Type B pancreatic cell (in vitro differentiated cells): ENCODE measurements at regions not wholly inside any gene's neighbourhood (a gene's known extent, or its start where the extent isn't known, plus 50 kb on each side); places are given as distances from the start of the nearest gene placed in this dataset.
A peak's percentile ranks its signal among the peaks of the same experiment; 100 is the strongest.

Experiments
- DNase-seq: peaks from one replicate; pipeline ENCODE4 v3.0.0; 2021; ENCODE audit warnings: mixed read lengths; ENCODE audit not compliant: unreplicated experiment; ENCODE audit errors: extremely low spot score
- H3K27ac Mint-ChIP-seq: 2 replicates; pipeline ENCODE4 v1.8.0; 2021; ENCODE audit warnings: mild to moderate bottlenecking, mixed read lengths
- H3K27me3 Mint-ChIP-seq: 2 replicates; pipeline ENCODE4 v1.8.0; 2021; ENCODE audit warnings: mixed read lengths
- H3K36me3 Mint-ChIP-seq: 2 replicates; pipeline ENCODE4 v1.8.0; 2021; ENCODE audit warnings: mixed read lengths
- H3K4me1 Mint-ChIP-seq: one replicate; pipeline ENCODE4 v1.8.0; 2021; ENCODE audit warnings: mixed read lengths; ENCODE audit not compliant: unreplicated experiment
- H3K4me3 Mint-ChIP-seq: 2 replicates; pipeline ENCODE4 v1.8.0; 2021; ENCODE audit warnings: mild to moderate bottlenecking, mixed read lengths
- H3K9me3 Mint-ChIP-seq: 2 replicates; pipeline ENCODE4 v1.8.0; 2021; ENCODE audit warnings: mixed read lengths
- TF ChIP-seq, protein P1 (sequence below): fragments of 200-600 bp; sonication (generic); conservative IDR thresholded peaks from 2 replicates; pipeline ENCODE4 v1.5.0; 2021; ENCODE audit warnings: antibody characterized with exemption, mild to moderate bottlenecking

GRCh38 chr13:22168437-22169190, 497.7 kb downstream of the FGF9 start:
- Mint-ChIP-seq H3K27ac (peak overlapping the region; percentile 46), H3K27me3 (no peaks in the 10 kb centered on the region), H3K9me3 (no peaks in the 10 kb centered on the region), H3K36me3 (no peaks in the 10 kb centered on the region), H3K4me1 (peaks cover 26% of the 10 kb centered on the region), H3K4me3 (no peak overlapping the region)
- DNase-seq, result no peak
- TF ChIP-seq, protein P1, sequence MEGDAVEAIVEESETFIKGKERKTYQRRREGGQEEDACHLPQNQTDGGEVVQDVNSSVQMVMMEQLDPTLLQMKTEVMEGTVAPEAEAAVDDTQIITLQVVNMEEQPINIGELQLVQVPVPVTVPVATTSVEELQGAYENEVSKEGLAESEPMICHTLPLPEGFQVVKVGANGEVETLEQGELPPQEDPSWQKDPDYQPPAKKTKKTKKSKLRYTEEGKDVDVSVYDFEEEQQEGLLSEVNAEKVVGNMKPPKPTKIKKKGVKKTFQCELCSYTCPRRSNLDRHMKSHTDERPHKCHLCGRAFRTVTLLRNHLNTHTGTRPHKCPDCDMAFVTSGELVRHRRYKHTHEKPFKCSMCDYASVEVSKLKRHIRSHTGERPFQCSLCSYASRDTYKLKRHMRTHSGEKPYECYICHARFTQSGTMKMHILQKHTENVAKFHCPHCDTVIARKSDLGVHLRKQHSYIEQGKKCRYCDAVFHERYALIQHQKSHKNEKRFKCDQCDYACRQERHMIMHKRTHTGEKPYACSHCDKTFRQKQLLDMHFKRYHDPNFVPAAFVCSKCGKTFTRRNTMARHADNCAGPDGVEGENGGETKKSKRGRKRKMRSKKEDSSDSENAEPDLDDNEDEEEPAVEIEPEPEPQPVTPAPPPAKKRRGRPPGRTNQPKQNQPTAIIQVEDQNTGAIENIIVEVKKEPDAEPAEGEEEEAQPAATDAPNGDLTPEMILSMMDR, result no peak

DNA sequence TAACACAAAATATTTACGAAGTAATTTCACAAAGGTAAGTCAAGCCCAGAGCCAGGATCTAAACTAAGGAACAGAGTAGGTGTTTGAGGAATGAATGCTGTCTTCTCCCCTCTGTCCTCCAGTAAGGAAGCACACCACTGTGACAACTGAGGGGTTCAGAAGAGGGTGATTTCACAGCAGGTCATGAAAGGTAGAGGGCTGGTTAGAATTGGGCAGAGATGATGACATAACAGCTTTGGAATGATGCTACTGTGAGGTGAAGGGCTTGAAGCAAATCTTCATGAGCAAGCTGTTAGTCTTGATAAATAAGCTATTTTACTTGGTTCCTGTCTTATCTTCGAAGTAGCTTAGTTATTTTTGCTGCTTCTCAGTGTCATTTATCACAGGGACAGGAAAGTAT, 498.6 kb downstream of the FGF9 start:
- H3K9me3 Mint-ChIP-seq, result no peaks in the 10 kb centered on the region
- peaks cover 26% of the 10 kb centered on the region for H3K4me1 Mint-ChIP-seq
- DNase-seq, result no peak
- H3K36me3 Mint-ChIP-seq, result no peaks in the 10 kb centered on the region
- H3K27ac Mint-ChIP-seq, result peak overlapping the region; percentile 46
- peak overlapping the region; percentile 13 for H3K4me3 Mint-ChIP-seq
- no peaks in the 10 kb centered on the region for H3K27me3 Mint-ChIP-seq
- TF ChIP-seq, protein P1, result no peak

- Mint-ChIP-seq H3K36me3 (no peaks in the 10 kb centered on the region), H3K27me3 (no peaks in the 10 kb centered on the region), H3K4me3 (no peak overlapping the region), H3K9me3 (peaks cover 6% of the 10 kb centered on the region), H3K4me1 (peaks cover 24% of the 10 kb centered on the region), H3K27ac (no peak overlapping the region)
- TF ChIP-seq, protein P1, result no peak
- no peak for DNase-seq
Observed at GRCh38 chr13:22173610-22174009, 502.7 kb downstream of the FGF9 start.

- Mint-ChIP-seq H3K9me3 (peaks cover 6% of the 10 kb centered on the region), H3K27me3 (no peaks in the 10 kb centered on the region), H3K36me3 (no peaks in the 10 kb centered on the region), H3K4me3 (no peak overlapping the region), H3K4me1 (peaks cover 8% of the 10 kb centered on the region), H3K27ac (no peak overlapping the region)
- DNase-seq, result no peak
- TF ChIP-seq, protein P1, result no peak
Observed at GRCh38 chr13:22175241-22175640, 504.4 kb downstream of the FGF9 start.

DNA sequence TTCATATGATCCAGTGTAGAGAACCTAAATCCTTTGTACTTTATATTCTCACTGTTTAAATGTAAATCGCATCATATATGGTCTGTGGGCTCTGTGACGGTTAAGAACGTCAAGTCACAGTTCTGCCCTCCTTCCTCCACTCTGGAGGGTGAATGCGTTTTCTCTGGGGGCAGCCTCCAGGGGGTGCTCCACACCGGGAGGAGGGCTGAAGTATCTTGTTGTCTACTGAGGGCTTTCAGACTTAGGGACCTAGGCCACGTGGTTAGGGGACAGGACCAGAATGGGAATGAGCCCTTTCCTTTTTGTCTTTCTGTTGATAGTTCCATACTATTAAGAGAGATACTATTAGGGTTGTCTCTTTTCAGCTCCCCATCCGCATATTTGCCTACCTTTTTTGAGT, 504.9 kb downstream of the FGF9 start:
- no peak for DNase-seq
- H3K4me1 Mint-ChIP-seq, result peaks cover 3% of the 10 kb centered on the region
- H3K4me3 Mint-ChIP-seq, result no peak overlapping the region

More for the DNA sequence above, 504.9 kb downstream of the FGF9 start:
- TF ChIP-seq, protein P1, result no peak
- H3K27ac Mint-ChIP-seq, result no peak overlapping the region
- H3K36me3 Mint-ChIP-seq, result no peaks in the 10 kb centered on the region
- no peaks in the 10 kb centered on the region for H3K27me3 Mint-ChIP-seq
- peaks cover 6% of the 10 kb centered on the region for H3K9me3 Mint-ChIP-seq
